K562 (cell line): ENCODE measurements at regions not wholly inside any gene's neighbourhood (a gene's known extent, or its start where the extent isn't known, plus 50 kb on each side); places are given as distances from the start of the nearest gene placed in this dataset.

ENCODE experiments used
- ATAC-seq: fragments of 200-7000 bp; cut with Tn5 transposase; 3 replicates; pipeline ENCODE4 v1.9.1; 2020; ENCODE audit warnings: moderate library complexity
- BruUV-seq: library from RNA; stranded (reverse); fragments of 400-500 nt; replicated peaks from 2 replicates; lab custom pipeline; 2021; lab: Mats Ljungman, UMichigan
- CTCF ChIA-PET: fragments of 300-600 bp; formaldehyde crosslinking; extraction: SDS; loops from one replicate; lab custom pipeline; 2021; ENCODE audit warnings: low intra/inter-chr PET ratio; lab: Yijun Ruan, JAX
- POLR2A ChIA-PET: fragments of 300-600, 350-650 bp; sonication (Branson Sonifier 250); formaldehyde crosslinking; extraction: SDS; loops from one replicate; lab custom pipeline; 2021; ENCODE audit warnings: antibody characterized with exemption, inconsistent platforms; lab: Yijun Ruan, JAX
- DNase-seq, 4 experiments: peaks; one replicate each; pipeline versions ENCODE4 v3.0.0 to v3.0.0-alpha.2; 2011 to 2018; ENCODE audit warnings: low spot score in 3 of 4, mixed read lengths in 3 of 4; ENCODE audit errors: extremely low read depth in 1 of 4
- FAIRE-seq: peaks from 2 replicates; lab custom pipeline; 2011; peaks lifted over from hg19 to GRCh38; lab: Jason Lieb, UNC
- H2AFZ ChIP-seq: 2 replicates; pipeline ENCODE4 v1.6.0; 2011; ENCODE audit warnings: low read depth, low read length, control low read depth, inconsistent platforms
- H3K27ac ChIP-seq: fragments of 200-600 bp; 3 replicates; pipeline ENCODE4 v1.8.0; 2011; ENCODE audit warnings: low read depth, mild to moderate bottlenecking, control low read depth, inconsistent platforms, low read length, moderate library complexity, mixed read lengths; ENCODE audit errors: extremely low read depth
- H3K27me3 ChIP-seq, 2 experiments: fragments of 300-600 bp in 1 of 2; 2 replicates in 1 of 2; 3 replicates in 1 of 2; pipeline versions ENCODE4 v1.6.0 to v1.8.0; 2011; ENCODE audit warnings: inconsistent platforms in 2 of 2, low read length in 2 of 2, mild to moderate bottlenecking in 1 of 2, mixed read lengths in 1 of 2, moderate library complexity in 1 of 2; ENCODE audit not compliant: control insufficient read depth in 2 of 2, insufficient read depth in 2 of 2
- H3K36me3 ChIP-seq: fragments of 300-600 bp; 3 replicates; pipeline ENCODE4 v1.8.0; 2011; ENCODE audit warnings: mild to moderate bottlenecking, low read length, inconsistent platforms; ENCODE audit not compliant: control insufficient read depth, insufficient read depth
- H3K4me1 ChIP-seq, 2 experiments: fragments of 200-600 bp in 1 of 2; replicated peaks in 1 of 2; 2 replicates in 1 of 2; 3 replicates in 1 of 2; pipeline versions ENCODE4 v1.5.1 to v1.8.0; 2011; ENCODE audit warnings: inconsistent platforms in 2 of 2, low read length in 2 of 2, mild to moderate bottlenecking in 1 of 2, mixed read lengths in 1 of 2, moderate library complexity in 1 of 2; ENCODE audit not compliant: control insufficient read depth in 2 of 2, insufficient read depth in 2 of 2
- H3K4me2 ChIP-seq: 2 replicates; pipeline ENCODE4 v1.6.1; 2011; ENCODE audit warnings: low read length, control low read depth, inconsistent platforms, mixed read lengths; ENCODE audit not compliant: insufficient read depth
- H3K4me3 ChIP-seq: fragments of 200-600 bp; sonication (generic), shearing (Covaris generic); 2 replicates; pipeline ENCODE4 v1.5.1; 2016; ENCODE audit warnings: control low read depth, inconsistent platforms
- H3K79me2 ChIP-seq: fragments of 200-600 bp; 3 replicates; pipeline ENCODE4 v1.8.0; 2011; ENCODE audit warnings: low read length, inconsistent platforms; ENCODE audit not compliant: control insufficient read depth, insufficient read depth
- H3K9ac ChIP-seq, 2 experiments: 2 replicates each; pipeline versions ENCODE4 v1.6.0 to v1.6.1; 2011; ENCODE audit warnings: low read depth in 2 of 2, low read length in 2 of 2, control low read depth in 1 of 2, inconsistent platforms in 1 of 2, mild to moderate bottlenecking in 1 of 2, mixed read lengths in 1 of 2; ENCODE audit not compliant: insufficient read depth in 1 of 2
- H3K9me1 ChIP-seq: one replicate; pipeline ENCODE4 v1.6.0; 2011; ENCODE audit warnings: inconsistent platforms, mild to moderate bottlenecking, low read length, moderate library complexity; ENCODE audit not compliant: control insufficient read depth, insufficient read depth
- H3K9me3 ChIP-seq: replicated peaks from 2 replicates; pipeline ENCODE4 v1.5.1; 2011; ENCODE audit warnings: low read depth, low read length, inconsistent platforms; ENCODE audit not compliant: control insufficient read depth, insufficient read depth
- H4K20me1 ChIP-seq: replicated peaks from 2 replicates; pipeline ENCODE4 v1.6.1; 2011; ENCODE audit warnings: low read length, inconsistent platforms, mixed read lengths; ENCODE audit not compliant: control insufficient read depth, insufficient read depth
- POLR2G ChIP-seq: fragments of 200-400 bp; formaldehyde crosslinking; IDR thresholded peaks from 2 replicates; pipeline ENCODE4 v1.6.1; 2017; ENCODE audit warnings: low read depth, mild to moderate bottlenecking, antibody characterized with exemption, low read length, moderate library complexity
- TSHZ1 ChIP-seq: fragments of 250-450 bp; sonication (Bioruptor Pico); IDR thresholded peaks from 2 replicates; pipeline ENCODE4 v1.4.0; 2020; ENCODE audit warnings: mild to moderate bottlenecking, moderate library complexity
- ZNF133 ChIP-seq: fragments of 250-450 bp; sonication (Bioruptor Pico); IDR thresholded peaks from 2 replicates; pipeline ENCODE4 v1.4.0; 2020; ENCODE audit warnings: mild to moderate bottlenecking
- WGBS: fragments of 100-300 bp; shearing (Covaris generic); methylation state at CpG from one replicate; pipeline ENCODE4 v1.1.6; 2016; ENCODE audit warnings: low coverage, mixed read lengths; ENCODE audit not compliant: insufficient coverage; ENCODE audit errors: missing lambda C conversion rate; 5-methylcytosine and 5-hydroxymethylcytosine counted together
- in situ Hi-C: fragments of 300-500 bp; cut with MboI; formaldehyde crosslinking; loops from 4 replicates; pipeline ENCODE4 v1.15.0; 2018; ENCODE audit warnings: inconsistent platforms, mixed read lengths
- intact Hi-C: fragments of 100-400 bp; cut with micrococcal nuclease; formaldehyde crosslinking; loops from 2 replicates; pipeline ENCODE4 v1.14.2; 2022

- Histone ChIP-seq H2AFZ (no peak overlapping the region), H3K27me3 (no peaks in the 10 kb centered on the region), H3K9me3 (no peaks in the 10 kb centered on the region), H4K20me1 (no peaks in the 10 kb centered on the region)
- TF ChIP-seq POLR2G, result no peak
- no peak for TF ChIP-seq ZNF133 (CRISPR knock-in tag)
- TF ChIP-seq TSHZ1, result no peak
- TF ChIP-seq, all 486 proteins: peak for 0
- DNase-seq, result no peak
- no peak overlapping the region for H3K9ac ChIP-seq
- no peaks in the 10 kb centered on the region for H3K79me2 ChIP-seq
- H3K4me3 ChIP-seq, result no peak overlapping the region
- POLR2A ChIA-PET, result no interaction called here
- H3K4me2 ChIP-seq, result no peak overlapping the region
- H3K9me1 ChIP-seq, result no peaks in the 10 kb centered on the region
- H3K36me3 ChIP-seq, result no peaks in the 10 kb centered on the region
- no peaks in the 10 kb centered on the region for H3K4me1 ChIP-seq
- CTCF ChIA-PET, result no interaction called here
- no peak for FAIRE-seq
- ATAC-seq, result no peak
- 0% methylated on average over 9 of the region's 9 CpGs for WGBS
- intact Hi-C loops (no loop called here), in situ Hi-C loops (no loop called here)
- H3K27ac ChIP-seq, result no peak overlapping the region
- BruUV-seq, result no TSS peak
These were observed 506.9 kb downstream of the MAGEB5 start for GRCh38 chrX:26722666-26723428.
